ENCODE measurements at regions not wholly inside any gene's neighbourhood (a gene's known extent, or its start where the extent isn't known, plus 50 kb on each side); places are given as distances from the start of the nearest gene placed in this dataset.

DNA sequence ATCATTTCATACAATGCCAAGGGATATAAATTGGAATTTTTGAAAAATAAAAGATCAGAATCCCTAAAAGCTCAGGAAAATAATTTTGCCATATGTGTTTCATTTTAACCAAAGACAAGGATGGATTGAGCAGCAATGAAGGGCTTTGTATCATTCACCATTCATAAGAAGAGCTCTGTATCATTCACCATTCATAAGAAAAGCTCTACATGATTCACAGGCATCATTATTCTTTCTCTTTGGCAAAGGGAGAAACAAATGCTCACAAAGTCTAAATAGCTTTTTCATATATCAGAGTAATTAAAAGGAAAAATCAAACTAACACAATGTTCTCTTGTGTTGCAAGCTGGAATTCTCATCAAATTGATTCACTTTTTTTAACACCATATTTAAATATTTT lies 169.1 kb upstream of the MC4R start:
- Histone ChIP-seq H3K4me2 (ENCODE audit: low read depth, low read length) (no peak overlapping the region), H4K8ac (ENCODE audit: low read depth in 2 of 2, low read length in 2 of 2) (no peak overlapping the region), H3K23ac (ENCODE audit: low read depth, low read length) (no peak overlapping the region), H4K20me1 (ENCODE audit: insufficient read depth, low read length) (no peaks in the 10 kb centered on the region), H3K36me3 (ENCODE audit: control insufficient read depth, insufficient read depth, low read length) (no peaks in the 10 kb centered on the region), H3K27ac (ENCODE audit: insufficient read depth, low read length) (no peak overlapping the region), H2AK5ac (ENCODE audit: low read depth, low read length) (no peak overlapping the region), H2AK9ac (replicated peaks; ENCODE audit: low read depth, low read length, poor library complexity) (no peak overlapping the region), H3K14ac (replicated peaks; ENCODE audit: low read depth, low read length) (no peak overlapping the region), H3K9me3 (ENCODE audit: control insufficient read depth, insufficient read depth, low read length) (no peaks in the 10 kb centered on the region), H2BK5ac (ENCODE audit: low read depth, low read length, poor library complexity, severe bottlenecking) (no peak overlapping the region), H3K4me3 (ENCODE audit: insufficient read depth, low read depth, low read length) (no peak overlapping the region), H3K4me1 (ENCODE audit: control insufficient read depth, insufficient read depth, low read length) (no peaks in the 10 kb centered on the region), H3K27me3 (ENCODE audit: control insufficient read depth, insufficient read depth, low read length) (no peaks in the 10 kb centered on the region), H3K18ac (ENCODE audit: low read depth, low read length) (no peak overlapping the region), H2AFZ (replicated peaks; ENCODE audit: low read length, poor library complexity) (no peak overlapping the region), H3K9ac (ENCODE audit: low read depth, low read length) (no peak overlapping the region), H2BK15ac (ENCODE audit: low read depth, low read length) (no peak overlapping the region), H2BK120ac (ENCODE audit: low read depth, low read length) (no peak overlapping the region), H3K56ac (ENCODE audit: extremely low read depth, insufficient read depth, low read length) (no peak overlapping the region), H3K4ac (ENCODE audit: low read depth, low read length) (no peak overlapping the region), H4K5ac (ENCODE audit: low read depth, low read length) (no peak overlapping the region), H4K91ac (ENCODE audit: insufficient read depth, low read depth, low read length) (no peak overlapping the region), H3K9me1 (ENCODE audit: insufficient read depth, low read length) (no peaks in the 10 kb centered on the region), H3K79me1 (ENCODE audit: low read depth in 1 of 2, low read length in 2 of 2) (no peaks in the 10 kb centered on the region), H2BK20ac (ENCODE audit: low read depth, low read length) (no peak overlapping the region)
- ChIA-PET POLR2A (ENCODE audit: unreplicated experiment) (no interaction called here), CTCF (interaction anchor here (0.6 kb wide), 2 partner anchors 317 to 1418 kb away, joined by 3 read pairs; no protein-coding TSS in a partner anchor)
- no TSS peak for BruUV-seq (replicated peaks)
- ATAC-seq (ENCODE audit: low read depth): no peak
- dilution Hi-C loops (cut with HindIII; ENCODE audit: low sequenced_read_pairs, unreplicated experiment): no loop called here
- TF ChIP-seq RAD21 (IDR thresholded peaks at IDR 0.05; ENCODE audit: low read length): no peak
- intact Hi-C loops (cut with micrococcal nuclease): no loop called here
- in situ Hi-C loops (cut with MboI; ENCODE audit: low sequenced_read_pairs): loop anchor here (10.0 kb wide), 1 partner anchor 697 kb away; no protein-coding TSS in a partner anchor
- DNase-seq: no peak

Measured in IMR-90 (cell line).